HG02798 (cell line): ENCODE measurements at regions not wholly inside any gene's neighbourhood (a gene's known extent, or its start where the extent isn't known, plus 50 kb on each side); places are given as distances from the start of the nearest gene placed in this dataset.
"Not testable (repeated sequence)": the region's sequence is repeated elsewhere in the genome, so short reads cannot be mapped to it uniquely, and the experiment has no call there.

Experiments used
- ATAC-seq: cut with Tn5 transposase; IDR thresholded peaks from one replicate; pipeline ENCODE4 v1.9.1; 2021; ENCODE audit warnings: mild to moderate bottlenecking; ENCODE audit not compliant: unreplicated experiment, poor library complexity

DNA sequence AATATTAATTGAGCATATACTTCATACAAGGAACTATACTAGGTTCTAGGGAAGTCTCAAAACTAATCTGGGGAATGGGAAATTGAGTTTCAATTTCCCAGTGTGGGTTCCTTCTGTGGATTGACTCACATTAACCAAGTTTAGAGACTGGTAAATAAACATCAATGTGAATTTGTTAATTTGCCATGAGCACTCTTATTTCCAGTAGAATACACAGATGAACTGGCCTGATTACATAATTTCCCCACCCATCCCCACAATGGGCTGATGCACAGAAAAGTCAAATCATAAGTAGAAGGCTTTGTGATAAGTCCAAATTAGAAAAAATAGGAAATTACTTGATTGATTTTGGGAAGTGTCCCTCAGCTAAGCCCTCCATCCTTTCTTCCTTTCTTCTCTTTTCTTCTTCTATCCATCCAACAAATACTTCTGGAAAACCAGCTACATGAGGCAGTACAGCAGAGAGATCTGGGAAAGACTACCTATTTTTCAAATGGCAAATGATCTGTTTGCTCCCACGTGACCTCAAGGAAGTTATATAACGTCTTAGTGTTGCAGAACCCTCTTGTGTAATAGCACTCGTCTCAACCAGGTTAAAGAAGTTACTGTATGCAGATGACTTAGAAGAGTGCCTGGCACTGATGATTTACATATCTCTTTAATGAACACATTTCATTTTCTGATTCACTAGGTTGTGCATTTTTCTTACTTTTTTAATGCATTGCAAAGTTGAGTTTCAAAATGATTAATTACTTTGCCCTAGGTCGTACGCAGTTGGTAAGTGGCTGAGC lies 312.3 kb downstream of the SV2B start:
- no peak for ATAC-seq

DNA sequence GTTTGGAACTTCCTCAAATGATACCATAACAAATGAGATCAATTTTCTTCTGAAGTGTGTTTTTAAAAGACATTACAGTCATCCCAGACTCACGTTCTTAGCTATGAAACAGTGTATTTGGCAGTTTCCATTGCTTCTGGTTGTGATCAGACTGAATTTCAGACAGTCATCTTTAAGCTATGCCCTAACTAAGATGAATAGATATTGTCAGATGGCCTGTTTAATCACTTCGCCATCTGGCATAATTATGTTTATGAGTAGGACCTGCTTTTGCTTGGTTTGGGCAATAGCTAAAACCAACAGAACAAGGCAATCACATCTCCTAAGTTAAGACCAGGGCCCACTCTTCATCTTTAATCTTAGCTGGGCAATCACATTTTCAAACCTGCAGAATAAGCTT lies 313.1 kb downstream of the SV2B start:
- ATAC-seq: no peak

DNA sequence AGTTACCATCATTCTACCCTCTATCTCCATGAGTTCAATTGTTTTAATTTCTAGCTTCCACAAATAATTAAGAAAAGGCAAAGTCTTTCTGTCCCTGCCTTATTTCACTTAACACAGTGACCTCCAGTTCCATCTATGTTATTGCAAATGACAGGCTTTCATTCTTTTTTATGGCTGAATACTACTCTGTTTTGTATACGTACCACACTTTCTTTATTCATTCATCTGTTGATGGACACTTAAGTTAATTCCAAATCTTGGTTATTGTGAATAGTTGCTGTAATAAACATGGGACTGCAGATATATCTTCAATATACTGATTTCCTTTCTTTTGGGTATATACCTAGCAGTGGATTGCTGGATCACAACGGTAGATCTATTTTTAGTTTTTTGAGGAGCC lies 314.1 kb downstream of the SV2B start:
- no peak for ATAC-seq

DNA sequence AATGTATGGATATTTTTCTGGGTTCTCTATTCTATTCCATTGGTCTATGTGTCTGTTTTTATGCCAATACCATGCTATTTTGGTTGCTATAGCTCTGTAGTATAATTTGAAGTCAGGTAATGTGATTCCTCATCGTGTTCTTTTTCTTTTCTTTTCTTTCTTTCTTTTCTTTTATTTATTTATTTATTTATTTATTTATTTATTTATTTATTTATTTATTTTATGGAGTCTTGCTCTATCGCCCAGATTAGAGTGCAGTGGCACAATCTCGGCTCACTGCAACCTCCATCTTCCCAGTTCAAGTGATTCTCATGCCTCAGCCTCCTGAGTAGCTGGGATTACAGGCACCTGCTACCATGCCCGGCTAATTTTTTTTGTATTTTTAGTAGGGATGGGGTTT lies 315.2 kb downstream of the SV2B start:
- ATAC-seq: not testable (repeated sequence)

DNA sequence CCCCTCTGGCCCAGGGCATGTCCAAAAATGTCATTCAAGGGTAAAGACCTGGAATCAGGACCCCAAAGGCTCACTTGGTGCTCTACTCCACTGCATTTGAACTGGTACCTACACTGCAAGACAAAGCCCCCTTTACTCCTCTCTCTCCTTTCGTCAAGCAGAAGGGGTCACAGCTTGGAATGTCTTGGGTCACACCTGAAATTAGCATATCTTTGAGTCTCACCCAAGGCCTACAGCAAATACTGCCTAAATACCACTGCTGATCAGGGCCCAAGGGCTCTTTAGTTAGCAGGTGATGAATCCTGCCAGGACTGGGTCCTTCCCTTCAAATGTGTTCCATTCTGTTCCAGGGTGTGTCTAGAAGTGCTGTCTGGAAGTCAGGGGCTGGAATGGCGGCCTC lies 320.6 kb downstream of the SV2B start:
- no peak for ATAC-seq

DNA sequence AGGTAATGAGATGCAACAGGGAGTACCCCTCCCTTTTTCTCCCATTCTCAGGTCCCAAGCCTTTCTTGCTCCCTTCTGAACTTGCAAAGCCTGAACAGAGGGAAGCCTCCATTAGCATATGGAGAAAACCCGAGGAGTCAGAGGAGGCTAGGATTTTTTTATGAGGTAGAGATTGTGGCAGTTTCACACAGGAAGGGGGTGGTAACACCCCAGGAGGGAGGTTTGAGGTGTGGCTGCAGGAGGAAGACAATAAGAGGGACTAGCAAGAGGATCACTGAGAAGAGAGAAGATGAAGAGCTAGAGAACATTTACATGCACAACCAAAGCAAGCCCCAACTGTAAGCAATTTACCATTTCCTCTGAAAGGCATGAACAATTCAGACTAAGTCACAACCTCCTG lies 322.7 kb downstream of the SV2B start:
- ATAC-seq: no peak

DNA sequence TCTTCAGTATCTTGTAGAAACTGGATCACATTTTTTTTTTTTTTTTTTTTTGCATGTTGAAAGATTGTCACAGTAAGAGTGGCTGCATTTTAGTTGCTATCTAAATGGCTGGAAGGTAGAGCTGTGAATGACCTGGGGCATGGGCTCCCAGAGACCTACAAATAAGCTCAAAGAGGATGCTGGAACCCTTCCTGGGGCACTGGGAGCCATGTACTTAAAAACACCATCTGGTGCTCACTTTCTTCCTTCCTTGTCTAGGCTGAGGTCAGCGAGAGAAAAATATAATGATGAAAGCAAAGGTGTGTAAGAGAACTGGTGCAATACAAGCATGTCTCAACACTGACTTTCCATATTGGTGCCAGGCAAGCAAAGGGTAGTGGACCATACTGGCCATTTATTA lies 323.9 kb downstream of the SV2B start:
- no peak for ATAC-seq

DNA sequence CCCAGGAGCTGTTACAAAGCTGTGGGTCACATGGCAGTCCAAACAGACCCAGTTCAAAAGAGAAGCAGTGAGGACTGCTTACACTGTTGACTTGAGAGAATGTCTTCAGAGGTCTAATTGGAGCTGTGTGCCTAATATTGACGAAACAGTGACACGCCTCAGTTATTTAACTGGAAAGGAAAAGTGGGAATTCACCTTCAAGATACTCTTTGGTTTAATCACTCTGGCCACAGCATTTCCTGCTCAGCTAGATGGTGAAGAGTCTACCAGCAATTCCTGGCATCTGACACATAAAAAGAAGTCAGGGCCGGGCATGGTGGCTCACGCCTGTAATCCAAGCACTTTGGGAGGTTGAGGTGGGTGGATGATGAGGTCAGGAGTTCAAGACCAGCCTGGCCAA lies 326.4 kb downstream of the SV2B start:
- no peak for ATAC-seq

DNA sequence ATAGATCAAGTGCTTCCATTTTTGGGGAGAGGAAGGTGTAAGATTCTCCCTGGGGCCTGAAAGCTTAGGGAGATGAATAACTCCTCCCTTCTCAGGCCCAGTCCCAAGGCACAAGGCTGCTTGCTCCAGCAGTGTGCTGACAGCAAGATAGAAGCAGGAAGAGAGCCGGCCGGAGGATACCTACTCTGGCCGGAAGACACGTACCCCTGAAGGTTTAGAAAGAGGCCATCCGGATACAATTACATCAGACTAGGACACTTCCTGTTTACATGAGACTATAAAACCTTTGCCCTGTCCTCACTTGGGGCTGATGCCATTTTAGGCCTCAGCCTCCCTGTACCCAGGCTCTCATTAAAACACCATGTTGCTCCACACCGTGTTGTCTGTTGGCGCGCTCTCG lies 329.9 kb downstream of the SV2B start:
- no peak for ATAC-seq

DNA sequence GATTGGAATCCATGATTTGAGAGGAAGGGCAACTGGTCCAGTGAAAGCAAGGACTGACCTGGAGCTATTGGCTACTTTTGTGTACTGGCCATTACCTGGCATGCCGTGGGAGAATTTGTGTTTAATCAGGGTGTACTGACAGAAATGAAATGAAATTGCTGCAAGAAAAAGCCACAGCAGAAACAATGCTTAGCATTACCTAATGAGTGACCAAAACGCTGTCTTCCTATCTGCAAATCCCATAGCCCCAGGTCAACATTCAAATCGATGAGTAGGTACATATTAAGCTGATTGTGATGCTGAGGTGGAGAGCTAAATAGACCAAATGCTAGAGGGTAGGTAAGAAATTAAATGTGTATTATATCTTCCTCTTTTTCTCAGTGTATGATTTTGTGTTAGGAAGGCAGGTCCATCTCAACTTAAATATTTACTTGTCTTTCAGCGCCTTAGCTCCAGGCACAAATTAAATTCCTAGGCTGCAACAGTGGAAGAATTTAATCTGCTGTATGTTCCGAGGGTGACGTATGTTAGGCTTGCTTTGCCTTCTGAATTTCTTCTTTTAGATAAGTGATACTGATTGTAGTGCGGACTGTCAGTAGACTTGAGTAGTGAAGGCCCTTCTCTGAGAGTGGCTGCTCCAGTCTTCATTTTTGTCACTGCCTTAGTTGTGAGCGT lies 331.1 kb downstream of the SV2B start:
- ATAC-seq: no peak

DNA sequence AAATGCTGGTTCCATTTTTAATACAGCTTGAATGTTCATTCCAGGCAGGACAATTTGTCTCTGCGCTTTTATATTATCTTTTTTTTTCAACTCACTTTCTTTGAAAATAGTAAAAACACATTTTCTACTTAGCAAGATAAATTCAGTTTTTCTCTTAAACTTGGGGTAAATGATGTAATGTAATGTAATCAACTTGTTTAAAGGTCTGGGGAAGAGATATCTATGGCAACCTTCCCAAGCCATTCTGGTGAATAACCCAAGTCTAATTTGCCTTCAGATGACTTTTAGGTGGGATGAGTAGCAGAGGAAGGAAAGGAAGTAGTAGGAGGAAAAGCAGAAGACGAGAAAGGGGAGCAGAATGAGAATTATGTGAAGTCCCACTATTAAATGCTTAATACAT lies 335.1 kb downstream of the SV2B start:
- ATAC-seq: no peak

DNA sequence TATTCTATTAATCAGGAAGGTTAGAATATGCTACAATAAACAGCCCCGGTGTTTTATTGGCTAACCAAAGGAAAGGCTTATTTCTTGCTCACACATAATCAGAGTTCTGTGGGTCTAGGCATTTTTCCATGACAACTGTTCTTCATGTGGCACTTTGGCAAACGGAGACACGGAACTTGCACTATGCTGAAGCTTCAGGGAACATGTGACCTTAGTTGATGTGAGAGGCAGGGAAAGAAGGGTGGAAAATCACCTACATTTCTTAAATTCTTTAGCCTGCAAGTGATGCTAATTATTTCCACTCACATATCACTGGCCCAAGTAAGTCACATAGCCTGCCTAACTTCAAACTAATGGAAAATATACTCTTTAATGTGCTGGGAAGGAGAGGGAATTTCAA lies 344.6 kb downstream of the SV2B start:
- no peak for ATAC-seq

DNA sequence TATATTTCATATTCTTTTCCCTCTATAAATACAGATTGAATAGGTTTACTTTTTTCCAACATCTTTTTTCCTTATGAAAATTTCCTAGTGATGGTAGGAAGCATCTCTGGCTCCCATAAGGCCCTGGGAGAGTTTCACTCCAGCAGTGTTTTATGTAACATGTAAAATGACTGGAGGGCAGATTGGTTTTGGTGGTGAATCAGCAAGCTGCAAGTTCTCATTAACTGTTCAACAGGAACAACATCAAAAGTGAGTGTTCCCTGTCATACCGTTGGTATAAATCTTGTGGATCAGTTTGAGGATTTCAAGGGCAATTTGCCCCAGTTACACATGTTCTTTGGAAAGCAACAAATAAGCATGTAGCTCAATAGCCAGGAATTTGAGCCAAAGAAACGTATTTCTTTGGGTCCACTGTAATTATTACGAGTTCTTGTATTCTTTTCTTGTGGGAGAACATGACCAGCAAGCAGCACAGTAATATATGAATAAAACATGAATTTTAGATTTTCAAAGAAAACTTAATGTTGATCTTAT lies 345.7 kb downstream of the SV2B start:
- no peak for ATAC-seq

DNA sequence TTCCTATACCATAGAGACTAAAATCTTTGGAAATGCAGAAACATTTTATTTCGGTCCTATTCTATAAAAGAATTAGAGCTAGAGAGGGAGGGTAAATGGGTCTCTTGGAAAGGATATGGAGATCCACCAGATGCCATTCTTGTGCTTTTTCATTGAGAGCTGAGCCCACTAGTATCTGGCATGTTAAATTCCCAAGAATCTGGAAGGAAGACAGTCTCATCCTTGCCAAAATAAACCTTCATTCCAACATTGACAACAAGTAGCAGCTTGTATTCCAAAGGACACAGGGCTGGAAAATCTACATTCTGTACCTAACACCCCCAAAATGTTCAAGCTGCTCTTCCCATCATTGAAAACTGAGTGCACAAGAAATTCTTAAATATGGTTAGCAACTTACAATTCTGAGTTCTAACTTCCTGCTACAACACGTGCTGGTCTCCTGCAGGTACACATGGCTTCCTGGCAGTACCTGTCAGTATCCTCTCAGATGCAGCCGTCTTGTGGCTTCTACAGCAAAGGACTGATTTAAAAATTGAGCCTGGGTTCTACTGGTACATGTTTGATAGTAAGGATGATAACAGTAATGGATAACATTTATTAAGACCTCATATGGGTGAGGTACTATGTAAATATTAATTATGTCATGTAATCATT lies 348.1 kb downstream of the SV2B start:
- no peak for ATAC-seq

DNA sequence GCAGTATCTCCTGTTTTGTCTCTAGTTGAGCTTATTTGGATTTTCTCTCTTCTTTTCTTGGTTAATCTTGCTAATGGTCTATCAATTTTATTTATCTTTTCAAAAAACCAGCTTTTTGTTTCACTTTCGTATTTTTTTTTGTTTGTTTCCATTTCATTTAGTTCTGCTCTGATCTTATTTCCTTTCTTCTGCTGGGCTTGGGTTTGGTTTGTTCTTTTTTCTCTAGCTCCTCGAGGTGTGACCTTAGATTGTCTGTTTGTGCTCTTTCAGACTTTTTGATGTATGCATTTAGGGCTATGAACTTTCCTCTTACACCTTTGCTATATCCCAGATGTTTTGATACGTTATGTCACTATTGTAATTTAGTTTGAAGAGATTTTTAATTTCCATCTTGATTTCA lies 353.3 kb downstream of the SV2B start:
- not testable (repeated sequence) for ATAC-seq

DNA sequence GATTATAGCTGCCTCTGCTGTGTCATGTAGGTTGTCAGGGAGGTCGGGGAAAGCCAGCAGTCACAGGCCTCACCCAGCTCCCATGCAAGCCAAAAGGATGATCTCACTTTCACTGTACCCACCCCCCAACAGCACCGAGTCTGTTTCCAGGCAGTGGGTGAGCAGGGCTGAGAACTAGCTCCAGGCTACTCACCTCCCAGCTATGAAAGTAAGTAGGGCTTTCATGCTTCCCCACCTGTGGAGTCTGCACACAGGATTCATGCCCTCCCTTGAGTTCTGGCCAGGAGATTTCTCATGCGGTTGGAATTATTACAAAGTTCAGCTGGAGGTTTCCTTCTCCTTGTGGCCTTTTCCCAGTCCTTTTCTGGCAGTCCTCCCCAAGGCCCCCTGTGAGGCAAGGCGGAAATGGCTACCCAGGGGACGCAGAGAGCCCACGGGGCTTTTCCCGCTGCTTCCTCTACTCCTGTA lies 356.2 kb downstream of the SV2B start:
- no peak for ATAC-seq

DNA sequence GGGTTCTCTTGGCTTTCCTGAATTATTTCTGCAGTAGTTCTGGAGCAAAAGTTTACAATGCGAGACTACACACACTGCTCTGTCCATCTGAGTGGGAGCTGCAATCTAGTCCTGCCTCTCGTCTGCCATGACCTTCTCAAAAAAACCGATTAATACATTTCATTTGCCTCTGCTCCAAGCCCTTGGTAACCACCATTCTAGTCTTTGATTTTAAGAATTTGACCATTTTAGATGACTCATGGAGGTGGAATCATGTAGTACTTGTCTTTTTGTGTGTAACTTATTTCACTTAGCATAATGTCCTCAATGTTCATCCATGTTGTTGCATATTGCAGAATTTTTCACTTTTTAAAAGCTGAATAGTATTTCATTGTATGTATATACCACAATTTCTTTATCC lies 356.9 kb downstream of the SV2B start:
- no peak for ATAC-seq

DNA sequence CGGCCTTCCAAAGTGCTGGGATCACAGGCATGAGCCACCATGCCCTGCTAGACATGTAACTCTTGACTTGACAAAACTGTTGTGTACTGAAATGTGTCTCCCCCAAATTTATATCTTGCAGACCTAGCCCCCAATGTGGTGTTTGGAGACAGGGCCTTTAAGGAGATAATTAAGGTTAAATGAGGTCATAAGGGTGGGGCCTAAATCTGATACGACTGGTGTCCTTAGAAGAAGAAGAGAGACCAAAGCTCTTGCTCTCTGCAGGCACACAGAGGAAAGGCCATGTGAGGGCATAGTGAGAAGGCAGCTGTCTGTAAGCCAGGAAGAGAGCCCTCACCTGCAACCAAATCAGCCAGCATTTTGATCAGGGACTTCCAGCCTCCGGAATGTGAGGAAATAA lies 361.3 kb downstream of the SV2B start:
- no peak for ATAC-seq

DNA sequence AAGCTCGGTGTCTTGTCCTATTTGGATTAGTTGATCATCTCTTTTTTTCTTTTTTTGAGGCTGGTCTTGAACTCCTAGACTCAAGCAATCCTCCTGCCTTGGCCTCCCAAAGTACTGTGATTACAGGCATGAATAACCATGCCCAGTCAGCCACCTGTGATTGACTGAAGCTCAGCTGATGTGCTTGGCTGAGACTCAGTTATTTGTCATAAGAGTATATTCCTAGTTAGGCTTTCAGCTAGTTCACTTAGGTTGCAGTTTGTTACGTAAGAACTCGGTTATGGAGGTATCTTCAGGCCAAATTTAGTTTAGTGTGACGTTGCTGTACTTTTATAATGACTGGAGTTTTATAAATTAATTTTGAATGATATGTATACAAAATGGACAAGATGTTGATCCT lies 365.0 kb downstream of the SV2B start:
- no peak for ATAC-seq

DNA sequence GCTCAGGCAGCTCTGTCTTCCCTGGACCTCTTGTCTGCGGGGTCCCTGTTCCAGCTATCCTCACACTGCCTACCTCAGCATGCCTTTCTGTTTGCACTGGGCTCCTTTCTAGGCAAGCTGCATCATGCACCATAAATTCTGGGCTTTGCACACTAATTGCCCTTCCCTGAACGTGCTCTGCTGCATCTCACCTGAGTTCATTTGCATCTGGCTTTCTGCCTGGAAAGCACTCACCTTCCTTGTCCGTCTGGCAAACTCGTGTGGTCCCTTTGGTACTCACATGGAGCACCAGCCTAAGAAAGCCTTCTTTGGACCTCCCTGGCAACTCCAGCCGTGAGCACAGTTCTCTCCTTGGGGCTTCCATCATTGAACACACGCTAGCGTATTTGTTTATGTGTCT lies 365.6 kb downstream of the SV2B start:
- no peak for ATAC-seq

DNA sequence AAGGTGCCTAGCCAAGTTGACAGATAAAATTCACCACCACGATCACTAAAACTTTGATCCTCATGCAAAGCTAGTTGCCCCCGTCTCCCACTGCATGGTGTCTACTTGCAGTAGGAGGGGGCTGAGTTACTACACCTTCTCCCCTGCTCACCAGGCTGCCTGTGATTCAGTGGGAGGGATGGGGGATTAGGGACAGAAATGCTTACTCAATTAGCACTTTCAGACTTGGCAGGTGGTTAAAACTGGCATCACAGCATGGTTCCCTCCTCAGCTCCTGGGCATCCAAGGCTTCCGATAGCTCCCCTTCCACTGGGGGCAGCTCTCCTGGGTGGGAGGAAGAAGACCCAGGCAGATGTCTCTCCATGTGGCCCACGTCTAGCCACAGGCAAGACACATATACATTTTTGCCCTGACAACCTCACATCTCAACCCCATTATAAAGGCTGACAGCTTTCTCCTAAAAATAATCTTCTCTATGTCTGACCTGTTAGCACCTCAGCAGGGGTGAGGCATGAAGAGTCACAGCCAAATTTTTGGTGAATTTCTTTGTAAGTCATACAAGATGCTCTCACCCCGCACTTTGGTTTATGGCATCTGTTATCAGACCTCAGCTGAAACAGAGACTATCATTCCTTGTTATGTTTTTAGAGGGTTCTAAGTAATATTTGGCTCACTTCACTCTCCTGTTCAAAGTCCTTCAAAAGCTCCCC lies 369.0 kb downstream of the SV2B start:
- ATAC-seq: no peak
